NCI-H146 (cell line): ENCODE measurements at regions not wholly inside any gene's neighbourhood (a gene's known extent, or its start where the extent isn't known, plus 50 kb on each side); places are given as distances from the start of the nearest gene placed in this dataset.

Experiments used
- DNase-seq: peaks from one replicate; lab custom pipeline; 2025; lab: John Stamatoyannopoulos, UW

GRCh38 chr4:96543346-96543745 is 703.5 kb downstream of the PDHA2 start:
- no peak for DNase-seq

GRCh38 chr4:96558466-96558865 is 718.6 kb downstream of the PDHA2 start:
- DNase-seq = no peak

GRCh38 chr4:96566755-96567154 is 726.9 kb downstream of the PDHA2 start:
- DNase-seq = no peak

GRCh38 chr4:96585304-96585703 is 745.4 kb downstream of the PDHA2 start:
- DNase-seq = no peak

- no peak for DNase-seq
These were observed 753.5 kb downstream of the PDHA2 start for GRCh38 chr4:96593422-96593821.

GRCh38 chr4:96598465-96598864 is 758.6 kb downstream of the PDHA2 start:
- DNase-seq = no peak

- DNase-seq = no peak
These were observed 759.9 kb downstream of the PDHA2 start for GRCh38 chr4:96599752-96600151.

GRCh38 chr4:96602661-96603060 is 762.8 kb downstream of the PDHA2 start:
- DNase-seq = no peak

GRCh38 chr4:96603641-96604040 is 763.7 kb downstream of the PDHA2 start:
- no peak for DNase-seq

GRCh38 chr4:96606451-96606850 is 766.6 kb downstream of the PDHA2 start:
- DNase-seq = no peak

GRCh38 chr4:96626023-96626422 is 786.1 kb downstream of the PDHA2 start:
- no peak for DNase-seq

- no peak for DNase-seq
These were observed 790.9 kb downstream of the PDHA2 start for GRCh38 chr4:96630839-96631238.

GRCh38 chr4:96637971-96638412 is 798.1 kb downstream of the PDHA2 start:
- no peak for DNase-seq

- no peak for DNase-seq
These were observed 800.0 kb downstream of the PDHA2 start for GRCh38 chr4:96639932-96640331.

- DNase-seq = no peak
These were observed 802.6 kb downstream of the PDHA2 start for GRCh38 chr4:96642490-96642889.

GRCh38 chr4:96646146-96646545 is 806.3 kb downstream of the PDHA2 start:
- no peak for DNase-seq

GRCh38 chr4:96649536-96649935 is 809.6 kb downstream of the PDHA2 start:
- DNase-seq = no peak

- DNase-seq = no peak
These were observed 812.3 kb downstream of the PDHA2 start for GRCh38 chr4:96652158-96652557.

GRCh38 chr4:96652821-96653220 is 812.9 kb downstream of the PDHA2 start:
- DNase-seq = no peak

- no peak for DNase-seq
These were observed 814.2 kb downstream of the PDHA2 start for GRCh38 chr4:96654045-96654444.

GRCh38 chr4:96670381-96670780 is 830.5 kb downstream of the PDHA2 start:
- no peak for DNase-seq

- DNase-seq = no peak
These were observed 835.5 kb downstream of the PDHA2 start for GRCh38 chr4:96675416-96675815.

- no peak for DNase-seq
These were observed 836.0 kb downstream of the PDHA2 start for GRCh38 chr4:96675896-96676295.

GRCh38 chr4:96676754-96677435 is 837.0 kb downstream of the PDHA2 start:
- DNase-seq = no peak
